ENCODE measurements at regions not wholly inside any gene's neighbourhood (a gene's known extent, or its start where the extent isn't known, plus 50 kb on each side); places are given as distances from the start of the nearest gene placed in this dataset.

DNA sequence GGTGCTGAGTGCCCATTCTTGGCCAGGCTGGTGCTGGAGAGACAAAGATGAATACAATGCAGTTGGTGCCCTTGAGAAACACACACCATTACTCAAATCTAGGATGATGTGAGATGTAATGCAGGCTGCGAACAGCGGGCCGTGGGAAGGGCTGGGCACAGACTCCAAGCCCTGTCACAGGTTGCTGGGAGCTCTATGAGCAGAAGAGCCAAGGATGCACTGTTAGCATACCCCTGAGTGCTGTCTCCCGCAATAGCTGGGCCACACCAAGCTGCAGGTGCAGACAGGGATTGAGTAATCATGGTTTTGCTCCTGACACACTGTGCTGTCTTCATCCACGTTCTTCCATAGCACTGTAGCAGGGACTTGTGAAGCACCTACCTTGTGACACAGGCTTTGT lies 247.5 kb upstream of the CRY1 start:
- TF ChIP-seq, protein P1, sequence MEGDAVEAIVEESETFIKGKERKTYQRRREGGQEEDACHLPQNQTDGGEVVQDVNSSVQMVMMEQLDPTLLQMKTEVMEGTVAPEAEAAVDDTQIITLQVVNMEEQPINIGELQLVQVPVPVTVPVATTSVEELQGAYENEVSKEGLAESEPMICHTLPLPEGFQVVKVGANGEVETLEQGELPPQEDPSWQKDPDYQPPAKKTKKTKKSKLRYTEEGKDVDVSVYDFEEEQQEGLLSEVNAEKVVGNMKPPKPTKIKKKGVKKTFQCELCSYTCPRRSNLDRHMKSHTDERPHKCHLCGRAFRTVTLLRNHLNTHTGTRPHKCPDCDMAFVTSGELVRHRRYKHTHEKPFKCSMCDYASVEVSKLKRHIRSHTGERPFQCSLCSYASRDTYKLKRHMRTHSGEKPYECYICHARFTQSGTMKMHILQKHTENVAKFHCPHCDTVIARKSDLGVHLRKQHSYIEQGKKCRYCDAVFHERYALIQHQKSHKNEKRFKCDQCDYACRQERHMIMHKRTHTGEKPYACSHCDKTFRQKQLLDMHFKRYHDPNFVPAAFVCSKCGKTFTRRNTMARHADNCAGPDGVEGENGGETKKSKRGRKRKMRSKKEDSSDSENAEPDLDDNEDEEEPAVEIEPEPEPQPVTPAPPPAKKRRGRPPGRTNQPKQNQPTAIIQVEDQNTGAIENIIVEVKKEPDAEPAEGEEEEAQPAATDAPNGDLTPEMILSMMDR (conservative IDR thresholded peaks at IDR 0.05; ENCODE audit: low read depth, low read length): no peak
- no peak for TF ChIP-seq EZH2 (IDR thresholded peaks at IDR 0.05; ENCODE audit: borderline replicate concordance, low read depth, low read length, poor library complexity, severe bottlenecking)
